Spleen (tissue), 11 donors: ENCODE measurements at regions not wholly inside any gene's neighbourhood (a gene's known extent, or its start where the extent isn't known, plus 50 kb on each side); places are given as distances from the start of the nearest gene placed in this dataset.

Source experiments
- DNase-seq: peaks from one replicate; pipeline ENCODE4 v3.0.0-alpha.2; 2020
- H3K27ac ChIP-seq, 8 donors: fragments of 200-600 bp; sonication (generic) in 7 of 8; 1 replicate in 4 of 8; 2 replicates in 4 of 8; pipeline versions ENCODE4 v1.5.0 to v1.8.0; 2016 to 2021; ENCODE audit warnings: inconsistent platforms in 4 of 8, mild to moderate bottlenecking in 4 of 8, moderate library complexity in 1 of 8
- H3K27me3 ChIP-seq, 7 donors: fragments of 200-600 bp; sonication (generic) in 6 of 7; replicated peaks in 1 of 7; 1 replicate in 4 of 7; 2 replicates in 3 of 7; pipeline versions ENCODE4 v1.5.0 to v1.8.0; 2016 to 2021; ENCODE audit warnings: inconsistent platforms in 3 of 7, mild to moderate bottlenecking in 1 of 7
- H3K36me3 ChIP-seq, 6 donors: fragments of 200-600 bp; sonication (generic) in 5 of 6; 1 replicate in 4 of 6; 2 replicates in 2 of 6; pipeline versions ENCODE4 v1.5.0 to v1.8.0; 2016 to 2021; ENCODE audit warnings: inconsistent platforms in 2 of 6
- H3K4me1 ChIP-seq, 6 donors: fragments of 200-600 bp; sonication (generic) in 5 of 6; 1 replicate in 3 of 6; 2 replicates in 3 of 6; pipeline versions ENCODE4 v1.5.0 to v1.8.0; 2016 to 2021; ENCODE audit warnings: inconsistent platforms in 3 of 6
- H3K4me3 ChIP-seq, 8 donors: fragments of 200-600 bp; sonication (generic) in 7 of 8; 1 replicate in 4 of 8; 2 replicates in 4 of 8; pipeline versions ENCODE4 v1.5.0 to v1.8.0; 2016 to 2021; ENCODE audit warnings: inconsistent platforms in 4 of 8, mild to moderate bottlenecking in 4 of 8, moderate library complexity in 2 of 8
- H3K9me3 ChIP-seq, 8 donors: fragments of 200-600 bp; sonication (generic) in 7 of 8; 1 replicate in 4 of 8; 2 replicates in 4 of 8; pipeline versions ENCODE4 v1.5.0 to v1.8.0; 2016 to 2021; ENCODE audit warnings: inconsistent platforms in 4 of 8
- CTCF ChIP-seq, 11 experiments: fragments of 200-600 bp in 7 of 11; fragments of 450-650 bp in 4 of 11; sonication (generic) in 4 of 11; IDR thresholded peaks in 8 of 11; conservative IDR thresholded peaks in 3 of 11; 1 replicate in 7 of 11; 2 replicates in 4 of 11; pipeline versions ENCODE4 v1.4.0 to v1.8.0; 2016 to 2021; ENCODE audit warnings: antibody characterized with exemption in 11 of 11, inconsistent platforms in 4 of 11, mild to moderate bottlenecking in 1 of 11
- POLR2A ChIP-seq, 3 donors: fragments of 450-650 bp; IDR thresholded peaks; one replicate each; pipeline ENCODE4 v1.5.1; 2017; ENCODE audit warnings: antibody characterized with exemption in 3 of 3, mild to moderate bottlenecking in 1 of 3
- POLR2AphosphoS5 ChIP-seq, 3 donors: sonication (generic); formaldehyde crosslinking; IDR thresholded peaks; one replicate each; pipeline ENCODE4 v1.5.1; 2017; ENCODE audit warnings: antibody characterized with exemption in 3 of 3
- WGBS, 5 donors: extraction: QIAGEN DNeasy Blood & Tissue Kit in 3 of 5; methylation state at CpG; one replicate each; pipeline versions ENCODE4 v1.1.5 to v1.1.7; 2013 to 2018; 5-methylcytosine and 5-hydroxymethylcytosine counted together
- intact Hi-C: fragments of 100-400 bp; cut with DNase I; formaldehyde crosslinking; loops from one replicate; pipeline ENCODE4 v1.15.0; 2023; ENCODE audit warnings: low total_unique reads
- donor health status: healthy with polysubstance abuse.
- donor health status: DM: no; HTN: no; CAD: no; lungs with moderate emphysema.
- donor health status: DM: no; HTN: no; CAD: no.
- donor health status: Bipolar disorder and iron deficiency.
- donor health status: healthy.
- donor health status: DM: no; HTN: no; CAD: no.
- donor health status: DM: yes; HTN: yes; CAD: no.

GRCh38 chr11:119832202-119832935, 103.4 kb upstream of the NECTIN1 start:
- peaks cover 0 to 54% (median 0%) of the 10 kb centered on the region in 7 donors for H3K27me3 ChIP-seq
- no peak overlapping the region for H3K4me3 ChIP-seq
- intact Hi-C loops: no loop called here
- TF ChIP-seq POLR2A (IDR thresholded peaks at IDR 0.05) (no peak), POLR2AphosphoS5 (IDR thresholded peaks at IDR 0.05) (peak in 1 of 3 donors; percentile 20)
- peak overlapping the region in 7 of 8 donors; percentile 19 to 64 (median 47) for H3K27ac ChIP-seq
- DNase-seq: no peak
- WGBS, 5 donors: 40 to 44% (median 41%) methylated on average over 10 to 11 of the region's 11 CpGs
- H3K36me3 ChIP-seq: no peaks in the 10 kb centered on the region
- H3K9me3 ChIP-seq: no peaks in the 10 kb centered on the region
- peaks cover 0 to 5% (median 0%) of the 10 kb centered on the region in 6 donors for H3K4me1 ChIP-seq

GRCh38 chr11:119831011-119831410, 102.0 kb upstream of the NECTIN1 start:
- Histone ChIP-seq H3K4me1 (peaks cover 0 to 5% (median 0%) of the 10 kb centered on the region in 6 donors), H3K27ac (no peak overlapping the region), H3K9me3 (peaks cover 0 to 5% (median 2%) of the 10 kb centered on the region in 8 donors), H3K36me3 (no peaks in the 10 kb centered on the region), H3K4me3 (no peak overlapping the region), H3K27me3 (peaks cover 0 to 67% (median 0%) of the 10 kb centered on the region in 7 donors)
- no peak for TF ChIP-seq POLR2AphosphoS5 (IDR thresholded peaks at IDR 0.05)
- no peak for TF ChIP-seq CTCF (IDR thresholded peaks at IDR 0.05 in 8 of 11, conservative IDR thresholded peaks at IDR 0.05 in 3 of 11)
- TF ChIP-seq POLR2A (IDR thresholded peaks at IDR 0.05): no peak
- intact Hi-C loops: no loop called here
- DNase-seq: no peak
- whole genome bisulfite sequencing, 5 donors: 72 to 81% (median 78%) methylated on average over 7 of the region's 7 CpGs

GRCh38 chr11:119830400-119830799, 101.4 kb upstream of the NECTIN1 start:
- Histone ChIP-seq H3K9me3 (peaks cover 0 to 11% (median 6%) of the 10 kb centered on the region in 8 donors), H3K27me3 (peaks cover 0 to 64% (median 0%) of the 10 kb centered on the region in 7 donors), H3K4me3 (no peak overlapping the region), H3K4me1 (peaks cover 0 to 5% (median 0%) of the 10 kb centered on the region in 6 donors), H3K36me3 (no peaks in the 10 kb centered on the region), H3K27ac (no peak overlapping the region)
- TF ChIP-seq POLR2AphosphoS5 (IDR thresholded peaks at IDR 0.05) (no peak), POLR2A (IDR thresholded peaks at IDR 0.05) (no peak), CTCF (IDR thresholded peaks at IDR 0.05 in 8 of 11, conservative IDR thresholded peaks at IDR 0.05 in 3 of 11) (no peak)
- intact Hi-C loops: no loop called here
- WGBS, 5 donors: 81 to 90% (median 87%) methylated on average over 6 of the region's 6 CpGs
- DNase-seq: no peak

GRCh38 chr11:119829402-119829801, 100.4 kb upstream of the NECTIN1 start:
- TF ChIP-seq CTCF (IDR thresholded peaks at IDR 0.05 in 8 of 11, conservative IDR thresholded peaks at IDR 0.05 in 3 of 11) (no peak), POLR2A (IDR thresholded peaks at IDR 0.05) (no peak), POLR2AphosphoS5 (IDR thresholded peaks at IDR 0.05) (no peak)
- H3K36me3 ChIP-seq: no peaks in the 10 kb centered on the region
- intact Hi-C loops: no loop called here
- no peak overlapping the region for H3K27ac ChIP-seq
- H3K4me1 ChIP-seq: peaks cover 0 to 5% (median 0%) of the 10 kb centered on the region in 6 donors
- H3K4me3 ChIP-seq: no peak overlapping the region
- WGBS, 5 donors: 58 to 81% (median 66%) methylated on average over 3 of the region's 3 CpGs
- no peak for DNase-seq
- H3K9me3 ChIP-seq: peaks cover 0 to 15% (median 6%) of the 10 kb centered on the region in 8 donors
- peaks cover 0 to 59% (median 0%) of the 10 kb centered on the region in 7 donors for H3K27me3 ChIP-seq
